IMR-90 (cell line): ENCODE measurements at regions not wholly inside any gene's neighbourhood (a gene's known extent, or its start where the extent isn't known, plus 50 kb on each side); places are given as distances from the start of the nearest gene placed in this dataset.

Experiments used
- ATAC-seq: fragments of 200-7000 bp; cut with Tn5 transposase; 2 replicates; pipeline ENCODE4 v1.9.1; 2020; ENCODE audit warnings: low read depth, mild to moderate bottlenecking, moderate library complexity
- BruUV-seq: library from RNA; stranded (reverse); fragments of 400-500 nt; replicated peaks from 2 replicates; lab custom pipeline; 2021; lab: Mats Ljungman, UMichigan
- CTCF ChIA-PET: fragments of 300-600 bp; formaldehyde crosslinking; extraction: SDS; loops from one replicate; lab custom pipeline; 2021; ENCODE audit warnings: antibody characterized with exemption; lab: Yijun Ruan, JAX
- POLR2A ChIA-PET: fragments of 300-600 bp; sonication (Branson Sonifier 250); formaldehyde crosslinking; loops from one replicate; lab custom pipeline; 2022; ENCODE audit warnings: antibody characterized with exemption; ENCODE audit not compliant: unreplicated experiment; lab: Charles Lee
- DNase-seq: peaks from one replicate; pipeline ENCODE4 v3.0.0; 2013
- H2AFZ ChIP-seq: replicated peaks from 2 replicates; pipeline ENCODE3; 2013; ENCODE audit warnings: low read length, mild to moderate bottlenecking; ENCODE audit not compliant: poor library complexity
- H2AK5ac ChIP-seq: 2 replicates; pipeline ENCODE4 v1.6.1; 2013; ENCODE audit warnings: low read depth, low read length, inconsistent platforms
- H2AK9ac ChIP-seq: replicated peaks from 2 replicates; pipeline ENCODE3; 2013; ENCODE audit warnings: mild to moderate bottlenecking, low read depth, low read length, moderate library complexity; ENCODE audit not compliant: poor library complexity
- H2BK120ac ChIP-seq: 2 replicates; pipeline ENCODE4 v1.6.1; 2013; ENCODE audit warnings: low read depth, low read length, inconsistent platforms
- H2BK15ac ChIP-seq: 3 replicates; pipeline ENCODE4 v1.6.1; 2013; ENCODE audit warnings: low read depth, low read length, inconsistent platforms
- H2BK20ac ChIP-seq: 2 replicates; pipeline ENCODE4 v1.6.1; 2013; ENCODE audit warnings: low read depth, mild to moderate bottlenecking, inconsistent platforms, low read length, moderate library complexity
- H2BK5ac ChIP-seq: 2 replicates; pipeline ENCODE4 v1.6.1; 2013; ENCODE audit warnings: mild to moderate bottlenecking, low read depth, low read length, inconsistent platforms; ENCODE audit not compliant: poor library complexity, severe bottlenecking
- H3K14ac ChIP-seq: replicated peaks from 2 replicates; pipeline ENCODE4 v1.6.1; 2013; ENCODE audit warnings: low read depth, low read length, inconsistent platforms
- H3K18ac ChIP-seq: 2 replicates; pipeline ENCODE4 v1.6.1; 2013; ENCODE audit warnings: low read depth, low read length, control low read depth
- H3K23ac ChIP-seq: 2 replicates; pipeline ENCODE4 v1.6.1; 2013; ENCODE audit warnings: low read depth, low read length, inconsistent platforms
- H3K27ac ChIP-seq: 2 replicates; pipeline ENCODE4 v1.5.1; 2013; ENCODE audit warnings: mild to moderate bottlenecking, control low read depth, low read length; ENCODE audit not compliant: insufficient read depth
- H3K27me3 ChIP-seq: 2 replicates; pipeline ENCODE4 v1.6.1; 2013; ENCODE audit warnings: low read length; ENCODE audit not compliant: control insufficient read depth, insufficient read depth
- H3K36me3 ChIP-seq: 2 replicates; pipeline ENCODE4 v1.6.1; 2013; ENCODE audit warnings: low read length, mixed read lengths; ENCODE audit not compliant: control insufficient read depth, insufficient read depth
- H3K4ac ChIP-seq: 2 replicates; pipeline ENCODE4 v1.6.1; 2013; ENCODE audit warnings: low read depth, low read length, inconsistent platforms
- H3K4me1 ChIP-seq: 2 replicates; pipeline ENCODE4 v1.6.1; 2013; ENCODE audit warnings: low read length, mixed read lengths; ENCODE audit not compliant: control insufficient read depth, insufficient read depth
- H3K4me2 ChIP-seq: 2 replicates; pipeline ENCODE4 v1.6.1; 2013; ENCODE audit warnings: low read depth, mild to moderate bottlenecking, control low read depth, low read length, moderate library complexity
- H3K4me3 ChIP-seq: 2 replicates; pipeline ENCODE4 v1.5.1; 2013; ENCODE audit warnings: low read depth, mild to moderate bottlenecking, control low read depth, low read length, moderate library complexity; ENCODE audit not compliant: insufficient read depth
- H3K56ac ChIP-seq: 2 replicates; pipeline ENCODE4 v1.6.1; 2013; ENCODE audit warnings: low read length, inconsistent platforms; ENCODE audit not compliant: insufficient read depth; ENCODE audit errors: extremely low read depth
- H3K79me1 ChIP-seq, 2 experiments: 2 replicates each; pipeline ENCODE4 v1.6.1; 2013; ENCODE audit warnings: low read length in 2 of 2, inconsistent platforms in 1 of 2, low read depth in 1 of 2
- H3K9ac ChIP-seq: 2 replicates; pipeline ENCODE4 v1.6.1; 2013; ENCODE audit warnings: low read depth, low read length, control low read depth
- H3K9me1 ChIP-seq: 2 replicates; pipeline ENCODE4 v1.6.1; 2013; ENCODE audit warnings: low read length, inconsistent platforms; ENCODE audit not compliant: insufficient read depth
- H3K9me3 ChIP-seq: 2 replicates; pipeline ENCODE4 v1.6.1; 2013; ENCODE audit warnings: low read length; ENCODE audit not compliant: control insufficient read depth, insufficient read depth
- H4K20me1 ChIP-seq: 2 replicates; pipeline ENCODE4 v1.6.1; 2013; ENCODE audit warnings: low read length, inconsistent platforms; ENCODE audit not compliant: insufficient read depth
- H4K5ac ChIP-seq: 2 replicates; pipeline ENCODE4 v1.6.1; 2013; ENCODE audit warnings: mild to moderate bottlenecking, low read depth, low read length, control low read depth
- H4K8ac ChIP-seq, 2 experiments: 2 replicates each; pipeline ENCODE4 v1.6.1; 2013; ENCODE audit warnings: low read depth in 2 of 2, low read length in 2 of 2, control low read depth in 1 of 2, inconsistent platforms in 1 of 2
- H4K91ac ChIP-seq: 2 replicates; pipeline ENCODE4 v1.6.1; 2013; ENCODE audit warnings: low read depth, low read length, inconsistent platforms; ENCODE audit not compliant: insufficient read depth
- BHLHE40 ChIP-seq: fragments of 150-350 bp; IDR thresholded peaks from 2 replicates; pipeline ENCODE4 v1.6.1; 2016; ENCODE audit warnings: mild to moderate bottlenecking, low read depth, low read length
- CEBPB ChIP-seq: IDR thresholded peaks from 2 replicates; pipeline ENCODE4 v1.6.1; 2012; ENCODE audit warnings: low read depth, low read length, improper control_type of control experiment
- CHD1 ChIP-seq: IDR thresholded peaks from 2 replicates; pipeline ENCODE4 v1.6.1; 2012; ENCODE audit warnings: low read depth, low read length, improper control_type of control experiment
- ELK1 ChIP-seq: fragments of 150-350 bp; IDR thresholded peaks from 2 replicates; pipeline ENCODE4 v1.6.1; 2016; ENCODE audit warnings: low read depth, mild to moderate bottlenecking, low read length, moderate library complexity, borderline replicate concordance
- MXI1 ChIP-seq: IDR thresholded peaks from 2 replicates; pipeline ENCODE4 v1.6.1; 2012; ENCODE audit warnings: low read depth, mild to moderate bottlenecking, low read length, moderate library complexity, borderline replicate concordance
- POLR2A ChIP-seq: IDR thresholded peaks from 2 replicates; pipeline ENCODE4 v1.6.1; 2012; ENCODE audit warnings: mild to moderate bottlenecking, low read depth, low read length
- RAD21 ChIP-seq: IDR thresholded peaks from 2 replicates; pipeline ENCODE4 v1.6.1; 2012; ENCODE audit warnings: low read length, improper control_type of control experiment
- WGBS, 2 experiments: methylation state at CpG; one replicate each; pipeline versions ENCODE4 v1.1.5 to v1.1.7; 2013; ENCODE audit warnings: missing lambda C conversion rate in 2 of 2; ENCODE audit not compliant: insufficient read length in 1 of 2; ENCODE audit errors: extremely low coverage in 2 of 2; 5-methylcytosine and 5-hydroxymethylcytosine counted together
- dilution Hi-C: fragments of 300-500 bp; cut with HindIII; formaldehyde crosslinking; loops from one replicate; pipeline ENCODE4 v1.14.3; 2018; ENCODE audit warnings: low sequenced_read_pairs; ENCODE audit not compliant: unreplicated experiment
- in situ Hi-C: fragments of 300-500 bp; cut with MboI; formaldehyde crosslinking; loops from 3 replicates; pipeline ENCODE4 v1.14.3; 2019; ENCODE audit warnings: low sequenced_read_pairs, inconsistent platforms, mixed read lengths
- intact Hi-C: fragments of 100-400 bp; cut with micrococcal nuclease; formaldehyde crosslinking; loops from 2 replicates; pipeline ENCODE4 v1.10.0; 2022

GRCh38 chr6:43871284-43871683, 101.3 kb downstream of the VEGFA start:
- H4K5ac ChIP-seq = no peak overlapping the region

More at GRCh38 chr6:43871284-43871683, 101.3 kb downstream of the VEGFA start:
- ATAC-seq = no peak
- Histone ChIP-seq H3K4me1 (no peaks in the 10 kb centered on the region; the same call in 1 of the 2 replicates), H3K18ac (no peak overlapping the region), H3K9me3 (no peaks in the 10 kb centered on the region), H4K91ac (no peak overlapping the region), H2AK9ac (no peak overlapping the region), H3K27ac (no peak overlapping the region), H3K23ac (no peak overlapping the region), H2BK20ac (no peak overlapping the region), H3K56ac (no peak overlapping the region), H2BK120ac (no peak overlapping the region), H3K4me2 (no peak overlapping the region), H3K27me3 (peaks cover 43% of the 10 kb centered on the region), H2BK5ac (no peak overlapping the region), H3K36me3 (no peaks in the 10 kb centered on the region), H2AFZ (no peak overlapping the region), H2BK15ac (no peak overlapping the region), H3K4ac (no peak overlapping the region), H3K14ac (no peak overlapping the region), H3K9ac (no peak overlapping the region), H2AK5ac (no peak overlapping the region), H4K8ac (no peak overlapping the region), H4K20me1 (no peaks in the 10 kb centered on the region), H3K79me1 (no peaks in the 10 kb centered on the region), H3K9me1 (no peaks in the 10 kb centered on the region), H3K4me3 (no peak overlapping the region)
- ChIA-PET CTCF (no interaction called here), POLR2A (no interaction called here)
- no peak for DNase-seq
- dilution Hi-C loops (no loop called here), in situ Hi-C loops (no loop called here), intact Hi-C loops (no loop called here)
- no TSS peak for BruUV-seq
- no CpG with 5 or more reads among the region's 1 CpG for WGBS, 2 experiments
- TF ChIP-seq BHLHE40 (no peak), RAD21 (no peak), MXI1 (no peak), ELK1 (no peak), POLR2A (no peak), CEBPB (no peak), CHD1 (no peak)
